ENCODE measurements at regions not wholly inside any gene's neighbourhood (a gene's known extent, or its start where the extent isn't known, plus 50 kb on each side); places are given as distances from the start of the nearest gene placed in this dataset.

- Histone ChIP-seq H3K79me2 (ENCODE audit: control insufficient read depth, insufficient read depth, low read length) (no peaks in the 10 kb centered on the region), H3K9me3 (replicated peaks; ENCODE audit: control insufficient read depth, insufficient read depth, low read length) (no peaks in the 10 kb centered on the region), H2AFZ (ENCODE audit: low read depth, low read length) (no peak overlapping the region), H3K27me3 (ENCODE audit: control insufficient read depth in 2 of 2, insufficient read depth in 2 of 2, low read length in 2 of 2) (no peaks in the 10 kb centered on the region), H3K9me1 (replicated peaks; ENCODE audit: control insufficient read depth, extremely low read depth, insufficient read depth, low read length) (no peaks in the 10 kb centered on the region), H3K27ac (ENCODE audit: insufficient read depth, low read depth, low read length) (no peak overlapping the region), H3K36me3 (ENCODE audit: control insufficient read depth in 2 of 2, extremely low read depth in 1 of 2, insufficient read depth in 2 of 2, low read length in 2 of 2) (no peaks in the 10 kb centered on the region), H3K4me3 (replicated peaks in 1 of 3; ENCODE audit: insufficient read depth in 1 of 3, low read depth in 1 of 3, low read length in 3 of 3) (no peak overlapping the region), H4K20me1 (replicated peaks; ENCODE audit: control insufficient read depth, extremely low read depth, insufficient read depth, low read length) (no peaks in the 10 kb centered on the region), H3K4me1 (ENCODE audit: control insufficient read depth, extremely low read depth, insufficient read depth, low read length) (no peaks in the 10 kb centered on the region), H3K9ac (replicated peaks; ENCODE audit: extremely low read depth, insufficient read depth, low read length) (no peak overlapping the region), H3K4me2 (ENCODE audit: insufficient read depth, low read length) (no peak overlapping the region)
- dilution Hi-C loops (cut with MboI; ENCODE audit: extremely low pct_ligation_motif_present, low sequenced_read_pairs) (no loop called here), intact Hi-C loops (cut with micrococcal nuclease) (no loop called here)
- FAIRE-seq = no peak
- CTCF ChIA-PET = no interaction called here
- no peak for DNase-seq (ENCODE audit: low read depth, low spot score)
- no TSS peak for BruUV-seq (replicated peaks)
- POLR2A ChIA-PET = no interaction called here
- TF ChIP-seq GATA2 (IDR thresholded peaks at IDR 0.05; ENCODE audit: insufficient read depth, insufficient read length, low read depth, low read length) (no peak), JUN (IDR thresholded peaks at IDR 0.05; ENCODE audit: borderline replicate concordance, insufficient read depth, insufficient read length, low read depth) (no peak), FOS (IDR thresholded peaks at IDR 0.05; ENCODE audit: borderline replicate concordance, insufficient read depth, low read length) (no peak), MYC (IDR thresholded peaks at IDR 0.05; ENCODE audit: low read depth, low read length) (no peak), POLR2AphosphoS5 (IDR thresholded peaks at IDR 0.05; ENCODE audit: insufficient read depth, low read depth, low read length) (no peak), MAX (IDR thresholded peaks at IDR 0.05; ENCODE audit: insufficient read depth, insufficient read length) (no peak), POLR2A (IDR thresholded peaks at IDR 0.05; ENCODE audit: low read depth, low read length) (no peak), EZH2 (IDR thresholded peaks at IDR 0.05; ENCODE audit: borderline replicate concordance, low read depth, low read length, severe bottlenecking) (no peak), CTCF (IDR thresholded peaks at IDR 0.05; ENCODE audit: extremely low read depth in 1 of 2, insufficient read depth in 1 of 2, low read depth in 1 of 2, low read length in 2 of 2) (no peak)
These were observed 61.9 kb downstream of the DDIT4L start for GRCh38 chr4:100128338-100128737.
